Hepatocyte (in vitro differentiated cells): ENCODE measurements at regions not wholly inside any gene's neighbourhood (a gene's known extent, or its start where the extent isn't known, plus 50 kb on each side); places are given as distances from the start of the nearest gene placed in this dataset.
"Not testable (repeated sequence)": the region's sequence is repeated elsewhere in the genome, so short reads cannot be mapped to it uniquely, and the experiment has no call there.

Source experiments
- DNase-seq: peaks from one replicate; pipeline ENCODE4 v3.0.0-alpha.2; 2016; ENCODE audit warnings: low spot score
- H2AFZ ChIP-seq: fragments of 200-600 bp; sonication (generic); 2 replicates; pipeline ENCODE4 v1.6.0; 2016; ENCODE audit warnings: antibody characterized with exemption, mild to moderate bottlenecking
- H3K27ac ChIP-seq: fragments of 200-600 bp; sonication (generic); 2 replicates; pipeline ENCODE4 v1.5.1; 2016; ENCODE audit warnings: mild to moderate bottlenecking
- H3K27me3 ChIP-seq: fragments of 200-600 bp; sonication (generic); 2 replicates; pipeline ENCODE4 v1.6.1; 2016
- H3K36me3 ChIP-seq: fragments of 200-600 bp; sonication (generic); replicated peaks from 2 replicates; pipeline ENCODE4 v1.5.1; 2016; ENCODE audit warnings: low read depth; ENCODE audit not compliant: insufficient read depth
- H3K4me1 ChIP-seq: fragments of 200-600 bp; sonication (generic); 2 replicates; pipeline ENCODE4 v1.5.1; 2016; ENCODE audit warnings: mild to moderate bottlenecking, moderate library complexity; ENCODE audit not compliant: insufficient read depth
- H3K4me2 ChIP-seq: fragments of 200-600 bp; sonication (generic); 2 replicates; pipeline ENCODE4 v1.6.0; 2016
- H3K4me3 ChIP-seq: fragments of 200-600 bp; sonication (generic); 2 replicates; pipeline ENCODE4 v1.5.1; 2016; ENCODE audit warnings: mild to moderate bottlenecking
- H3K79me2 ChIP-seq: fragments of 200-600 bp; sonication (generic); 2 replicates; pipeline ENCODE4 v1.6.0; 2017; ENCODE audit warnings: mild to moderate bottlenecking
- H3K9me2 ChIP-seq: fragments of 200-600 bp; sonication (generic); replicated peaks from 2 replicates; pipeline ENCODE4 v1.6.0; 2017; ENCODE audit warnings: mild to moderate bottlenecking; ENCODE audit not compliant: insufficient read depth
- H3K9me3 ChIP-seq: fragments of 200-600 bp; sonication (generic); 2 replicates; pipeline ENCODE4 v1.5.1; 2016; ENCODE audit warnings: low read depth, mild to moderate bottlenecking
- H4K20me1 ChIP-seq: fragments of 200-600 bp; sonication (generic); 2 replicates; pipeline ENCODE4 v1.6.0; 2016; ENCODE audit warnings: mild to moderate bottlenecking; ENCODE audit not compliant: insufficient read depth, poor library complexity, severe bottlenecking
- CTCF ChIP-seq: fragments of 200-600 bp; sonication (generic); IDR thresholded peaks from 2 replicates; pipeline ENCODE4 v1.5.1; 2016; ENCODE audit warnings: antibody characterized with exemption, mild to moderate bottlenecking; ENCODE audit not compliant: poor library complexity
- EZH2 ChIP-seq: fragments of 200-600 bp; sonication (generic); IDR thresholded peaks from 2 replicates; pipeline ENCODE4 v1.6.1; 2016; ENCODE audit warnings: antibody characterized with exemption, mild to moderate bottlenecking, borderline replicate concordance
- EZH2phosphoT487 ChIP-seq: fragments of 200-600 bp; sonication (generic); IDR thresholded peaks from one replicate; pipeline ENCODE4 v1.6.1; 2018; ENCODE audit warnings: antibody characterized with exemption, mild to moderate bottlenecking, low read depth, moderate library complexity; ENCODE audit not compliant: unreplicated experiment, severe bottlenecking
- WGBS: methylation state at CpG from one replicate; pipeline ENCODE4 v1.1.6; 2016; ENCODE audit warnings: low lambda C conversion rate; ENCODE audit errors: missing lambda C conversion rate; 5-methylcytosine and 5-hydroxymethylcytosine counted together

- no peaks in the 10 kb centered on the region for H3K79me2 ChIP-seq
- H3K4me3 ChIP-seq: no peak overlapping the region
- H3K27ac ChIP-seq: no peak overlapping the region
- H3K36me3 ChIP-seq: no peaks in the 10 kb centered on the region
- no peak for TF ChIP-seq CTCF
- TF ChIP-seq EZH2: no peak
- TF ChIP-seq EZH2phosphoT487: no peak
- H3K9me3 ChIP-seq: no peaks in the 10 kb centered on the region
- no peak overlapping the region for H2AFZ ChIP-seq
- no peak overlapping the region for H3K4me2 ChIP-seq
- H4K20me1 ChIP-seq: no peaks in the 10 kb centered on the region
- 94% methylated on average over 3 of the region's 3 CpGs for WGBS
- H3K27me3 ChIP-seq: no peaks in the 10 kb centered on the region
- DNase-seq: no peak
- H3K9me2 ChIP-seq: no peaks in the 10 kb centered on the region
- H3K4me1 ChIP-seq: no peaks in the 10 kb centered on the region
Observed at GRCh38 chr7:106503626-106504025, 157.3 kb downstream of the CCDC71L start.

DNA sequence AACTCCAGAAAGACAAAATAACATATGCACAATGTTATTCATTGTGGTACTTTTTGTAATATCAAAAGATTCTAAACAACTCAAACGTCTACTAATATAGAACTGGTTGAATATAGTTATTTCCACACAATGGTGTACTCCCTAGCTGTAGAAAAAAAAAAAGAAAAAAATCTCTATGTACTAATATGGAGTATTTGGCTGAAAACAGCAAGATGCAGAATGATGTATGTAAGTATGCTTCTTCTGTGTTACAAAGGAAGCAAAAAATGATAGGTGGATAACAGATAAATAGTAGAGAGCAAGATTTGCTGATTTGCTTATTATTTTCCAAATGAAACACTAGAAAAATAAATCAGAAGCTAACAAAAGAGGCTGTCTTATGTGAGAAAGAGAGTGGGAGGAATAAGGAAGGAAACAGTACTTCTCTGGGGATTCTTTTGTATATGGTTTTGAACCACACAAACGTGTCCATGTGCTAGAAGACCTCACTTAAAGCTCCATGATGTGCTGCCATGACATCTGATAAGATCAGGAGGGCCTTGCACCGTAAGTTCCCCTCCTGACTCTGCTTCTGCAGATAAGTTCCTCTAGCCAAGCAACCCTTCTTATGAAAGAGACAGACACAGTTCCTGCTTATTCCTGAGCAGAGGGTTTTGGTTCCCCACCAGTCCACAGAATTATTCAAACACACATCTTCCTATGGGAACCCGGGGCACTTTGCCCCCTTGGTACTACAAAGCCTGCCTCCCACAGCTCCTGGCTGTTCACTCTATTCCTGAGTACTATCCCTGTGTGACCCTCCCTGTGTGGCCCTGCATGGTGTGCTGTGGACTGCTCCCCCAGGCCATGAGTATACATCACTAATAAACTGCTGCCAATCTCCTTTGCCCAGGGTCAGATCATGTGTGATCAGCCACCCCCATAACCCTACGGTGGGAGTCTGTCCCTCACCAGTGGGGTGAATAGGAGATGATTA lies 159.1 kb downstream of the CCDC71L start:
- H3K36me3 ChIP-seq: no peaks in the 10 kb centered on the region
- no peak overlapping the region for H3K4me2 ChIP-seq
- no peaks in the 10 kb centered on the region for H4K20me1 ChIP-seq
- 79% methylated on average over 5 of the region's 5 CpGs for WGBS
- H2AFZ ChIP-seq: no peak overlapping the region
- no peak overlapping the region for H3K4me3 ChIP-seq
- no peaks in the 10 kb centered on the region for H3K27me3 ChIP-seq
- no peaks in the 10 kb centered on the region for H3K9me2 ChIP-seq
- no peaks in the 10 kb centered on the region for H3K9me3 ChIP-seq
- TF ChIP-seq CTCF: no peak
- no peak for TF ChIP-seq EZH2phosphoT487
- no peak for TF ChIP-seq EZH2
- H3K79me2 ChIP-seq: no peaks in the 10 kb centered on the region
- H3K4me1 ChIP-seq: no peaks in the 10 kb centered on the region
- DNase-seq: no peak
- no peak overlapping the region for H3K27ac ChIP-seq

- Histone ChIP-seq H3K9me2 (no peaks in the 10 kb centered on the region), H2AFZ (no peak overlapping the region), H3K4me3 (no peak overlapping the region), H3K4me2 (no peak overlapping the region), H3K36me3 (no peaks in the 10 kb centered on the region), H3K79me2 (no peaks in the 10 kb centered on the region), H3K9me3 (no peaks in the 10 kb centered on the region), H3K27me3 (no peaks in the 10 kb centered on the region), H3K27ac (no peak overlapping the region), H3K4me1 (no peaks in the 10 kb centered on the region), H4K20me1 (no peaks in the 10 kb centered on the region)
- no peak for DNase-seq
- no peak for TF ChIP-seq CTCF
- TF ChIP-seq EZH2: no peak
- no peak for TF ChIP-seq EZH2phosphoT487
- WGBS: 86% methylated on average over 4 of the region's 4 CpGs
Observed at GRCh38 chr7:106499897-106500296, 161.1 kb downstream of the CCDC71L start.

DNA sequence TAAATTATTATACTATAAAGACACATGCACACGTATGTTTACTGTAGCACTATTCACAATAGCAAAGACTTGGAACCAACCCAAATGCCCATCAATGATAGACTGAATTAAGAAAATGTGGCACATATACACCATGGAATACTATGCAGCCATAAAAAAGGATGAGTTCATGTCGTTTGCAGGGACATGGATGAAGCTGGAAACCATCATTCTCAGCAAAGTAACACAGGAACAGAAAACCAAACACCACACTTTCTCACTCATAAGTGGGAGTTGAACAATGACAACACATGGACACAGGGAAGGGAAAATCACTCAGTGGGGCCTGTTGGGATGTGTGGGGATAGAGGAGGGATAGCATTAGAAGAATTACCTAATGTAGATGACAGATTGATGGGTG lies 163.0 kb downstream of the CCDC71L start:
- not testable (repeated sequence) for DNase-seq, H2AFZ ChIP-seq, H3K36me3 ChIP-seq, H4K20me1 ChIP-seq, H3K9me3 ChIP-seq, H3K79me2 ChIP-seq, H3K27me3 ChIP-seq, H3K27ac ChIP-seq, H3K4me3 ChIP-seq, H3K9me2 ChIP-seq, H3K4me2 ChIP-seq, H3K4me1 ChIP-seq
- 70% methylated on average over 2 of the region's 2 CpGs for WGBS
